NT2/D1 (cell line): ENCODE measurements at regions not wholly inside any gene's neighbourhood (a gene's known extent, or its start where the extent isn't known, plus 50 kb on each side); places are given as distances from the start of the nearest gene placed in this dataset.

ENCODE experiments used
- SUZ12 ChIP-seq: IDR thresholded peaks from 2 replicates; pipeline ENCODE4 v1.6.1; 2011; ENCODE audit not compliant: insufficient read length, insufficient read depth; ENCODE audit errors: extremely low read depth
- YY1 ChIP-seq: IDR thresholded peaks from 2 replicates; pipeline ENCODE4 v1.6.1; 2011; ENCODE audit not compliant: insufficient read length, insufficient read depth
- ZNF274 ChIP-seq: IDR thresholded peaks from 2 replicates; pipeline ENCODE4 v1.6.1; 2011; ENCODE audit warnings: mild to moderate bottlenecking, low read depth, low read length

GRCh38 chr18:22882084-22882483 is 51.0 kb upstream of the RBBP8 start:
- TF ChIP-seq YY1 (no peak), SUZ12 (no peak), ZNF274 (no peak)
